ENCODE measurements at regions not wholly inside any gene's neighbourhood (a gene's known extent, or its start where the extent isn't known, plus 50 kb on each side); places are given as distances from the start of the nearest gene placed in this dataset.

DNA sequence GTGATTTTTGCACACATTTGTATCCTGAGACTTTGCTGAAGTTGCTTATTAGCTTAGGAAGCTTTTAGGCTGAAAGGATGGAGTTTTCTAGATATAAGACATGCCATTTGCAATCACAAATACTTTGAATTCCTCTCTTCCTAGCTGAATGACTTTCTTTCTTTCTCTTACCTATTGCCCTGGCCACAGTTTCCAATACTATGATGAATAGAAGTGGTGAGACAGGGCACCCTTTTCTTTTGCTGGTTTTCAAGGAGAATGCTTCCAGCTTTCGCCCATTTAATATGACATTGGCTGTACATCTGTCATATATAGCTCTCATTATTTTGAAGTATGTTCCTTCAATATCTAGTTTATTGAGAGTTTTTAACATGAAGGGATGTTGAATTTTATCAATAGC is 409.6 kb upstream of the EPHA7 start:
- TF ChIP-seq RAD21 (conservative IDR thresholded peaks at IDR 0.05) (no peak), EP300 (conservative IDR thresholded peaks at IDR 0.05; ENCODE audit: poor library complexity, severe bottlenecking) (no peak), TAF1 (IDR thresholded peaks at IDR 0.05; ENCODE audit: low read depth) (no peak)
- TF ChIP-seq, protein P1, sequence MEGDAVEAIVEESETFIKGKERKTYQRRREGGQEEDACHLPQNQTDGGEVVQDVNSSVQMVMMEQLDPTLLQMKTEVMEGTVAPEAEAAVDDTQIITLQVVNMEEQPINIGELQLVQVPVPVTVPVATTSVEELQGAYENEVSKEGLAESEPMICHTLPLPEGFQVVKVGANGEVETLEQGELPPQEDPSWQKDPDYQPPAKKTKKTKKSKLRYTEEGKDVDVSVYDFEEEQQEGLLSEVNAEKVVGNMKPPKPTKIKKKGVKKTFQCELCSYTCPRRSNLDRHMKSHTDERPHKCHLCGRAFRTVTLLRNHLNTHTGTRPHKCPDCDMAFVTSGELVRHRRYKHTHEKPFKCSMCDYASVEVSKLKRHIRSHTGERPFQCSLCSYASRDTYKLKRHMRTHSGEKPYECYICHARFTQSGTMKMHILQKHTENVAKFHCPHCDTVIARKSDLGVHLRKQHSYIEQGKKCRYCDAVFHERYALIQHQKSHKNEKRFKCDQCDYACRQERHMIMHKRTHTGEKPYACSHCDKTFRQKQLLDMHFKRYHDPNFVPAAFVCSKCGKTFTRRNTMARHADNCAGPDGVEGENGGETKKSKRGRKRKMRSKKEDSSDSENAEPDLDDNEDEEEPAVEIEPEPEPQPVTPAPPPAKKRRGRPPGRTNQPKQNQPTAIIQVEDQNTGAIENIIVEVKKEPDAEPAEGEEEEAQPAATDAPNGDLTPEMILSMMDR (IDR thresholded peaks at IDR 0.05; ENCODE audit: poor library complexity, severe bottlenecking): no peak
- TF ChIP-seq, protein P2, sequence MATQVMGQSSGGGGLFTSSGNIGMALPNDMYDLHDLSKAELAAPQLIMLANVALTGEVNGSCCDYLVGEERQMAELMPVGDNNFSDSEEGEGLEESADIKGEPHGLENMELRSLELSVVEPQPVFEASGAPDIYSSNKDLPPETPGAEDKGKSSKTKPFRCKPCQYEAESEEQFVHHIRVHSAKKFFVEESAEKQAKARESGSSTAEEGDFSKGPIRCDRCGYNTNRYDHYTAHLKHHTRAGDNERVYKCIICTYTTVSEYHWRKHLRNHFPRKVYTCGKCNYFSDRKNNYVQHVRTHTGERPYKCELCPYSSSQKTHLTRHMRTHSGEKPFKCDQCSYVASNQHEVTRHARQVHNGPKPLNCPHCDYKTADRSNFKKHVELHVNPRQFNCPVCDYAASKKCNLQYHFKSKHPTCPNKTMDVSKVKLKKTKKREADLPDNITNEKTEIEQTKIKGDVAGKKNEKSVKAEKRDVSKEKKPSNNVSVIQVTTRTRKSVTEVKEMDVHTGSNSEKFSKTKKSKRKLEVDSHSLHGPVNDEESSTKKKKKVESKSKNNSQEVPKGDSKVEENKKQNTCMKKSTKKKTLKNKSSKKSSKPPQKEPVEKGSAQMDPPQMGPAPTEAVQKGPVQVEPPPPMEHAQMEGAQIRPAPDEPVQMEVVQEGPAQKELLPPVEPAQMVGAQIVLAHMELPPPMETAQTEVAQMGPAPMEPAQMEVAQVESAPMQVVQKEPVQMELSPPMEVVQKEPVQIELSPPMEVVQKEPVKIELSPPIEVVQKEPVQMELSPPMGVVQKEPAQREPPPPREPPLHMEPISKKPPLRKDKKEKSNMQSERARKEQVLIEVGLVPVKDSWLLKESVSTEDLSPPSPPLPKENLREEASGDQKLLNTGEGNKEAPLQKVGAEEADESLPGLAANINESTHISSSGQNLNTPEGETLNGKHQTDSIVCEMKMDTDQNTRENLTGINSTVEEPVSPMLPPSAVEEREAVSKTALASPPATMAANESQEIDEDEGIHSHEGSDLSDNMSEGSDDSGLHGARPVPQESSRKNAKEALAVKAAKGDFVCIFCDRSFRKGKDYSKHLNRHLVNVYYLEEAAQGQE (IDR thresholded peaks at IDR 0.05; ENCODE audit: borderline replicate concordance): no peak

All from neural cell (in vitro differentiated cells).